ENCODE measurements at regions not wholly inside any gene's neighbourhood (a gene's known extent, or its start where the extent isn't known, plus 50 kb on each side); places are given as distances from the start of the nearest gene placed in this dataset.
"Not testable (repeated sequence)": the region's sequence is repeated elsewhere in the genome, so short reads cannot be mapped to it uniquely, and the experiment has no call there.

DNA sequence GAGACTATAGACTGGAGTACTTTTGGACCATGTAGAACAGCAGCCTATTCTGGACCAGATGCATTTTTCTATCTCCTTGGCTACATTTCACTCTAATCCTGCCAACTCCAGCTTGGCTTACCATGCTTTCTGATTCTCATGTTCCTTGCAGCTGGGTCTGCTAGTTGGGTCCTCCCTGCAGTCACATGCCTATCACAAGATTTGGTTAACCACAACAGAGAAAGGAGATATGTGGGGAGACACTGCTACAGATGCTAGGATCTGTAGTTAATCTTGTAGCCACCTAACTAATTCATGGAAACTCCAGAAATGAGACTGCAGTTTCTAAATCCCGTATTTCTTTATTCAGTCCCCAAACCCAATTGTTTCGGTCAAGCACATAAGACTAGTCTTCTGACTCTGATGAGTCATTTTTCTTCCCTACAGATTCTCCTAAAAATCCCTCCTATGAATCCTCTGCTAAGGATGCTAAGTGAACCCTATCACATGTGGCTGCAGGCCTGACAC is 410.6 kb downstream of the DAD1 start:
- H3K27me3 ChIP-seq: no peaks in the 10 kb centered on the region
- in situ Hi-C loops (cut with MboI; ENCODE audit: low sequenced_read_pairs in 4 of 4) (no loop called here), intact Hi-C loops (cut with DNase I; ENCODE audit: low total_unique reads) (no loop called here)
- no peaks in the 10 kb centered on the region for H3K9me3 ChIP-seq
- ATAC-seq (peak; percentile 39 to 42), DNase-seq (no peak)
- no peak overlapping the region for H3K4me3 ChIP-seq
- H3K27ac ChIP-seq: no peak overlapping the region
- no peak for TF ChIP-seq POLR2A (IDR thresholded peaks at IDR 0.05)
- TF ChIP-seq, protein P1, sequence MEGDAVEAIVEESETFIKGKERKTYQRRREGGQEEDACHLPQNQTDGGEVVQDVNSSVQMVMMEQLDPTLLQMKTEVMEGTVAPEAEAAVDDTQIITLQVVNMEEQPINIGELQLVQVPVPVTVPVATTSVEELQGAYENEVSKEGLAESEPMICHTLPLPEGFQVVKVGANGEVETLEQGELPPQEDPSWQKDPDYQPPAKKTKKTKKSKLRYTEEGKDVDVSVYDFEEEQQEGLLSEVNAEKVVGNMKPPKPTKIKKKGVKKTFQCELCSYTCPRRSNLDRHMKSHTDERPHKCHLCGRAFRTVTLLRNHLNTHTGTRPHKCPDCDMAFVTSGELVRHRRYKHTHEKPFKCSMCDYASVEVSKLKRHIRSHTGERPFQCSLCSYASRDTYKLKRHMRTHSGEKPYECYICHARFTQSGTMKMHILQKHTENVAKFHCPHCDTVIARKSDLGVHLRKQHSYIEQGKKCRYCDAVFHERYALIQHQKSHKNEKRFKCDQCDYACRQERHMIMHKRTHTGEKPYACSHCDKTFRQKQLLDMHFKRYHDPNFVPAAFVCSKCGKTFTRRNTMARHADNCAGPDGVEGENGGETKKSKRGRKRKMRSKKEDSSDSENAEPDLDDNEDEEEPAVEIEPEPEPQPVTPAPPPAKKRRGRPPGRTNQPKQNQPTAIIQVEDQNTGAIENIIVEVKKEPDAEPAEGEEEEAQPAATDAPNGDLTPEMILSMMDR (IDR thresholded peaks at IDR 0.05 in 4 of 5, conservative IDR thresholded peaks at IDR 0.05 in 1 of 5): no peak
- H3K4me1 ChIP-seq: no peaks in the 10 kb centered on the region
- H3K36me3 ChIP-seq: no peaks in the 10 kb centered on the region

GRCh38 chr14:22177870-22178269 is 411.2 kb downstream of the DAD1 start:
- Histone ChIP-seq H3K9me3 (no peaks in the 10 kb centered on the region), H3K4me1 (no peaks in the 10 kb centered on the region), H3K27me3 (no peaks in the 10 kb centered on the region), H3K27ac (no peak overlapping the region), H3K4me3 (no peak overlapping the region), H3K36me3 (no peaks in the 10 kb centered on the region)
- TF ChIP-seq, protein P1 (IDR thresholded peaks at IDR 0.05 in 4 of 5, conservative IDR thresholded peaks at IDR 0.05 in 1 of 5): no peak
- TF ChIP-seq POLR2A (IDR thresholded peaks at IDR 0.05): no peak
- in situ Hi-C loops (cut with MboI; ENCODE audit: low sequenced_read_pairs in 4 of 4) (no loop called here), intact Hi-C loops (cut with DNase I; ENCODE audit: low total_unique reads) (no loop called here)
- ATAC-seq (no peak), DNase-seq (no peak)

DNA sequence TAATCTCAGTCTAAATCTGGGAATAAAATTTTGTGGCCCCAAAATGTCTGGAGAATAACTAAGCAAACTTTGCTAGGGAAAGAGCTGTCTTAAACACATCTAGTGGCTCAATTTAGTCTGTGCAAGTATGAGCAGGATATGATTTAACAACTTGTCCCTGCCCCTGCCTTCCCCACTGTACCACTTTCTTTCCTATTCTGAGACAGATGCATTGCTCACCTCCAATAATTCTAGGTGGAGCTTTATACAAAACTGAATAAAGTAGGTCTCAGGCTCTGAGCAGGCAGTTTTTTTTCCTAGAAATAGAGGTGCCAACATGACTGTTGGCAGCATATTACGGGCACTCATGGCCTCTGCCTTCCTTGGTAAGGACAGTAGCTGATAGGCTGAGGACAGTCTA is 412.1 kb downstream of the DAD1 start:
- TF ChIP-seq, protein P1 (IDR thresholded peaks at IDR 0.05 in 4 of 5, conservative IDR thresholded peaks at IDR 0.05 in 1 of 5): no peak
- no peak for TF ChIP-seq POLR2A (IDR thresholded peaks at IDR 0.05)

DNA sequence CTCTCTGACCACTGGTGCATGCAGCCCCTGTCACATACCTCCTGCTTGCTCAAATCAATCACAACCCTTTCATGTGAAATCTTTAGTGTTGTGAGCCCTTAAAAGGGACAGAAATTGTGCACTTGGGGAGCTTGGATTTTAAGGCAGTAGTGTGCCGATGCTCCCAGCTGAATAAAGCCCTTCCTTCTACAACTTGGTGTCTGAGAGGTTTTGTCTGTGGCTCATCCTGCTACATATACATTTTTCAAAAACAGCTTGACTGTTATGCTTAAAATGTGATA is 413.8 kb downstream of the DAD1 start:
- H3K4me1 ChIP-seq; H3K27ac ChIP-seq; ATAC-seq; H3K4me3 ChIP-seq; H3K9me3 ChIP-seq; intact Hi-C loops (cut with DNase I; ENCODE audit: low total_unique reads); DNase-seq; H3K36me3 ChIP-seq; H3K27me3 ChIP-seq; in situ Hi-C loops (cut with MboI; ENCODE audit: low sequenced_read_pairs in 4 of 4): not testable (repeated sequence)

More for the DNA sequence above, 412.1 kb downstream of the DAD1 start:
- H3K36me3 ChIP-seq: no peaks in the 10 kb centered on the region
- H3K4me3 ChIP-seq: no peak overlapping the region
- H3K4me1 ChIP-seq: no peaks in the 10 kb centered on the region
- intact Hi-C loops (cut with DNase I; ENCODE audit: low total_unique reads) (no loop called here), in situ Hi-C loops (cut with MboI; ENCODE audit: low sequenced_read_pairs in 4 of 4) (no loop called here)
- DNase-seq (no peak), ATAC-seq (no peak)
- H3K27me3 ChIP-seq: no peaks in the 10 kb centered on the region
- H3K9me3 ChIP-seq: no peaks in the 10 kb centered on the region
- H3K27ac ChIP-seq: no peak overlapping the region

GRCh38 chr14:22174412-22175277 is 414.4 kb downstream of the DAD1 start:
- H3K4me1 ChIP-seq: no peaks in the 10 kb centered on the region
- no peak for ATAC-seq
- H3K9me3 ChIP-seq: no peaks in the 10 kb centered on the region
- H3K27ac ChIP-seq: no peak overlapping the region
- H3K27me3 ChIP-seq: no peaks in the 10 kb centered on the region
- in situ Hi-C loops (cut with MboI; ENCODE audit: low sequenced_read_pairs in 4 of 4) (no loop called here), intact Hi-C loops (cut with DNase I; ENCODE audit: low total_unique reads) (no loop called here)
- no peaks in the 10 kb centered on the region for H3K36me3 ChIP-seq
- DNase-seq: no peak
- H3K4me3 ChIP-seq: no peak overlapping the region
- no peak for TF ChIP-seq POLR2A (IDR thresholded peaks at IDR 0.05)
- TF ChIP-seq, protein P1 (IDR thresholded peaks at IDR 0.05 in 4 of 5, conservative IDR thresholded peaks at IDR 0.05 in 1 of 5): no peak
